Body of pancreas (tissue), 4 donors: ENCODE measurements at regions not wholly inside any gene's neighbourhood (a gene's known extent, or its start where the extent isn't known, plus 50 kb on each side); places are given as distances from the start of the nearest gene placed in this dataset.

ENCODE experiments used
- ATAC-seq: fragments of 150-250 bp; one replicate; pipeline ENCODE4 v1.9.1; 2016
- DNase-seq, 4 donors: peaks; one replicate each; pipeline ENCODE4 v3.0.0-alpha.2; 2019
- H3K27ac ChIP-seq, 4 donors: fragments of 200-600 bp; sonication (generic); 1 replicate in 3 of 4; 2 replicates in 1 of 4; pipeline versions ENCODE4 v1.5.1 to v1.6.1; 2016 to 2019; ENCODE audit warnings: mild to moderate bottlenecking in 1 of 4, mixed read lengths in 1 of 4, moderate library complexity in 1 of 4
- H3K27me3 ChIP-seq, 2 donors: fragments of 200-600 bp; sonication (generic); one replicate each; pipeline ENCODE4 v1.6.0; 2016; ENCODE audit warnings: mild to moderate bottlenecking in 1 of 2
- H3K36me3 ChIP-seq, 2 donors: fragments of 200-600 bp; sonication (generic); replicated peaks in 1 of 2; 2 replicates each; pipeline ENCODE4 v1.5.1; 2016; ENCODE audit warnings: low read depth in 2 of 2; ENCODE audit not compliant: insufficient read depth in 1 of 2
- H3K4me1 ChIP-seq: fragments of 200-600 bp; sonication (generic); one replicate; pipeline ENCODE4 v1.6.0; 2016
- H3K4me3 ChIP-seq, 2 donors: fragments of 200-600 bp; sonication (generic); 1 replicate in 1 of 2; 2 replicates in 1 of 2; pipeline ENCODE4 v1.5.1; 2016 to 2019
- H3K9me3 ChIP-seq, 3 donors: fragments of 200-600 bp; sonication (generic); 1 replicate in 2 of 3; 2 replicates in 1 of 3; pipeline ENCODE4 v1.5.1; 2016
- CTCF ChIP-seq, 7 experiments: fragments of 450-650 bp in 4 of 7; fragments of 200-600 bp in 3 of 7; sonication (generic) in 3 of 7; IDR thresholded peaks; one replicate each; pipeline ENCODE4 v1.5.1; 2016 to 2019; ENCODE audit warnings: antibody characterized with exemption in 7 of 7
- POLR2A ChIP-seq, 3 donors: fragments of 450-650 bp; IDR thresholded peaks; one replicate each; pipeline ENCODE4 v1.6.1; 2016; ENCODE audit warnings: antibody characterized with exemption in 3 of 3, mild to moderate bottlenecking in 2 of 3
- WGBS, 2 donors: methylation state at CpG; one replicate each; pipeline ENCODE4 v1.1.5; 2017; 5-methylcytosine and 5-hydroxymethylcytosine counted together
- intact Hi-C: fragments of 100-400 bp; cut with DNase I; formaldehyde crosslinking; loops from one replicate; pipeline ENCODE4 v1.15.1; 2023

- intact Hi-C loops, result no loop called here
- Histone ChIP-seq H3K4me3 (no peak overlapping the region), H3K4me1 (no peaks in the 10 kb centered on the region), H3K27me3 (no peaks in the 10 kb centered on the region), H3K9me3 (no peaks in the 10 kb centered on the region), H3K36me3 (no peaks in the 10 kb centered on the region), H3K27ac (no peak overlapping the region)
- DNase-seq (no peak), ATAC-seq (no peak)
- TF ChIP-seq POLR2A (IDR thresholded peaks at IDR 0.05) (no peak), CTCF (IDR thresholded peaks at IDR 0.05) (no peak)
- 73 to 78% methylated on average over 12 of the region's 12 CpGs for WGBS, 2 donors
Measured at GRCh38 chr18:78423811-78424210, 555.8 kb upstream of the SALL3 start.

- Histone ChIP-seq H3K4me1 (no peaks in the 10 kb centered on the region), H3K9me3 (no peaks in the 10 kb centered on the region), H3K36me3 (no peaks in the 10 kb centered on the region), H3K27ac (no peak overlapping the region), H3K4me3 (no peak overlapping the region), H3K27me3 (no peaks in the 10 kb centered on the region)
- ATAC-seq (no peak), DNase-seq (no peak)
- TF ChIP-seq CTCF (IDR thresholded peaks at IDR 0.05) (no peak), POLR2A (IDR thresholded peaks at IDR 0.05) (no peak)
- intact Hi-C loops, result no loop called here
- WGBS, 2 donors, result 49 to 51% methylated on average over 7 of the region's 7 CpGs
Measured at GRCh38 chr18:78424403-78425018, 555.1 kb upstream of the SALL3 start.

- ATAC-seq, result no peak
- H3K9me3 ChIP-seq, result no peaks in the 10 kb centered on the region
- H3K4me1 ChIP-seq, result no peaks in the 10 kb centered on the region
- H3K27me3 ChIP-seq, result no peaks in the 10 kb centered on the region
- H3K4me3 ChIP-seq, result no peak overlapping the region
- no peaks in the 10 kb centered on the region for H3K36me3 ChIP-seq
- H3K27ac ChIP-seq, result no peak overlapping the region
- TF ChIP-seq CTCF (IDR thresholded peaks at IDR 0.05), result no peak
- no peak for TF ChIP-seq POLR2A (IDR thresholded peaks at IDR 0.05)
- no peak for DNase-seq
- intact Hi-C loops, result no loop called here
- WGBS, 2 donors, result 47 to 60% methylated on average over 2 of the region's 2 CpGs
Measured at GRCh38 chr18:78425019-78425412, 554.6 kb upstream of the SALL3 start.

GRCh38 chr18:78427081-78427480, 552.5 kb upstream of the SALL3 start:
- Histone ChIP-seq H3K27me3 (no peaks in the 10 kb centered on the region), H3K4me1 (no peaks in the 10 kb centered on the region), H3K36me3 (no peaks in the 10 kb centered on the region), H3K9me3 (no peaks in the 10 kb centered on the region), H3K27ac (no peak overlapping the region), H3K4me3 (no peak overlapping the region)
- intact Hi-C loops, result no loop called here
- DNase-seq (no peak), ATAC-seq (no peak)
- TF ChIP-seq CTCF (IDR thresholded peaks at IDR 0.05) (no peak), POLR2A (IDR thresholded peaks at IDR 0.05) (no peak)
- WGBS, 2 donors, result 76 to 87% methylated on average over 12 of the region's 12 CpGs
